SK-N-SH (cell line): ENCODE measurements at regions not wholly inside any gene's neighbourhood (a gene's known extent, or its start where the extent isn't known, plus 50 kb on each side); places are given as distances from the start of the nearest gene placed in this dataset.

ENCODE experiments used
- CTCF ChIA-PET: fragments of 300-600, 350-600 bp; formaldehyde crosslinking; extraction: SDS; loops from one replicate; lab custom pipeline; 2021; lab: Yijun Ruan, JAX
- POLR2A ChIA-PET: fragments of 350-600 bp; sonication (Branson Sonifier 250); formaldehyde crosslinking; extraction: SDS; loops from one replicate; lab custom pipeline; 2020; ENCODE audit warnings: antibody characterized with exemption, inconsistent platforms; lab: Yijun Ruan, JAX
- DNase-seq: peaks from one replicate; pipeline ENCODE4 v3.0.0; 2012
- H2AFZ ChIP-seq: fragments of 200-600 bp; sonication (generic); 2 replicates; pipeline ENCODE4 v1.8.1; 2016; ENCODE audit warnings: antibody characterized with exemption, mild to moderate bottlenecking, low read depth
- H3F3A ChIP-seq: fragments of 200-600 bp; sonication (generic); replicated peaks from 2 replicates; pipeline ENCODE3; 2016; ENCODE audit warnings: antibody characterized with exemption, mild to moderate bottlenecking; ENCODE audit not compliant: insufficient read depth
- H3K27ac ChIP-seq, 2 experiments: fragments of 200-500 bp in 1 of 2; fragments of 200-600 bp in 1 of 2; sonication (Bioruptor generic) in 1 of 2; sonication (generic), shearing (Covaris generic) in 1 of 2; 2 replicates each; pipeline versions ENCODE4 v1.5.1 to v1.6.1; 2014 to 2016; ENCODE audit warnings: low read depth in 2 of 2, inconsistent platforms in 1 of 2, low read length in 1 of 2, mild to moderate bottlenecking in 1 of 2, mixed read lengths in 1 of 2
- H3K27me3 ChIP-seq: fragments of 200-600 bp; sonication (generic), shearing (Covaris generic); 2 replicates; pipeline ENCODE4 v1.6.1; 2016; ENCODE audit warnings: mixed run types; ENCODE audit not compliant: insufficient read depth
- H3K36me3 ChIP-seq, 2 experiments: fragments of 200-500 bp in 1 of 2; fragments of 200-600 bp in 1 of 2; sonication (Bioruptor generic) in 1 of 2; sonication (generic) in 1 of 2; replicated peaks in 1 of 2; 2 replicates each; pipeline versions ENCODE3 to v1.5.1; 2014 to 2016; ENCODE audit warnings: low read length in 1 of 2, mild to moderate bottlenecking in 1 of 2; ENCODE audit not compliant: insufficient read depth in 2 of 2, control insufficient read depth in 1 of 2
- H3K4me1 ChIP-seq, 2 experiments: fragments of 200-500 bp in 1 of 2; fragments of 200-600 bp in 1 of 2; sonication (Bioruptor generic) in 1 of 2; sonication (generic), shearing (Covaris generic) in 1 of 2; 2 replicates each; pipeline versions ENCODE4 v1.5.1 to v1.6.1; 2014 to 2016; ENCODE audit warnings: low read depth in 1 of 2, low read length in 1 of 2, mixed run types in 1 of 2; ENCODE audit not compliant: insufficient read depth in 2 of 2, control insufficient read depth in 1 of 2
- H3K4me2 ChIP-seq: fragments of 200-600 bp; sonication (generic), shearing (Covaris generic); 2 replicates; pipeline ENCODE4 v1.6.1; 2017; ENCODE audit warnings: mixed run types
- H3K4me3 ChIP-seq, 2 experiments: fragments of 200-500 bp in 1 of 2; fragments of 200-600 bp in 1 of 2; sonication (Bioruptor generic) in 1 of 2; sonication (generic), shearing (Covaris generic) in 1 of 2; 2 replicates each; pipeline versions ENCODE4 v1.5.1 to v1.8.1; 2014 to 2016; ENCODE audit warnings: low read depth in 2 of 2, inconsistent platforms in 1 of 2, low read length in 1 of 2, mild to moderate bottlenecking in 1 of 2, mixed read lengths in 1 of 2, moderate library complexity in 1 of 2
- H3K79me2 ChIP-seq: fragments of 200-600 bp; sonication (generic); 2 replicates; pipeline ENCODE4 v1.8.1; 2017; ENCODE audit warnings: mild to moderate bottlenecking; ENCODE audit not compliant: insufficient read depth
- H3K9ac ChIP-seq: fragments of 200-600 bp; sonication (generic); 2 replicates; pipeline ENCODE4 v1.6.1; 2017; ENCODE audit warnings: mixed run types
- H3K9me2 ChIP-seq: fragments of 200-600 bp; sonication (generic); 2 replicates; pipeline ENCODE4 v1.6.1; 2017; ENCODE audit warnings: mixed run types
- H3K9me3 ChIP-seq: fragments of 200-600 bp; sonication (generic); 2 replicates; pipeline ENCODE4 v1.6.1; 2017; ENCODE audit warnings: mixed run types, mild to moderate bottlenecking, moderate library complexity
- H4K20me1 ChIP-seq: fragments of 200-600 bp; sonication (generic); 2 replicates; pipeline ENCODE4 v1.6.1; 2017; ENCODE audit warnings: mild to moderate bottlenecking, mixed run types; ENCODE audit not compliant: insufficient read depth
- CHD2 ChIP-seq: fragments of 150-350 bp; IDR thresholded peaks from 2 replicates; pipeline ENCODE4 v1.6.1; 2018; ENCODE audit warnings: low read length; ENCODE audit not compliant: partially characterized antibody
- ELF1 ChIP-seq: IDR thresholded peaks from 2 replicates; pipeline ENCODE4 v1.4.0; 2012
- EP300 ChIP-seq, 2 experiments: IDR thresholded peaks; 2 replicates each; pipeline versions ENCODE4 v1.4.0 to v1.6.1; 2012; ENCODE audit warnings: borderline replicate concordance in 1 of 2, low read depth in 1 of 2, low read length in 1 of 2
- FOSL2 ChIP-seq: IDR thresholded peaks from 2 replicates; pipeline ENCODE4 v1.4.0; 2012; ENCODE audit warnings: low read depth, mild to moderate bottlenecking, moderate library complexity, borderline replicate concordance
- FOXJ3 ChIP-seq: sonication (generic); formaldehyde crosslinking; IDR thresholded peaks from 2 replicates; pipeline ENCODE4 v1.5.1; 2020; ENCODE audit warnings: mild to moderate bottlenecking, missing genetic modification reagents
- FOXM1 ChIP-seq: IDR thresholded peaks from 2 replicates; pipeline ENCODE4 v1.4.0; 2012; ENCODE audit warnings: low read depth, mild to moderate bottlenecking
- GABPA ChIP-seq: IDR thresholded peaks from 2 replicates; pipeline ENCODE4 v1.4.0; 2012; ENCODE audit warnings: low read depth, mild to moderate bottlenecking
- MAX ChIP-seq: IDR thresholded peaks from 2 replicates; pipeline ENCODE4 v1.4.0; 2012; ENCODE audit warnings: low read depth
- MEF2A ChIP-seq: IDR thresholded peaks from 2 replicates; pipeline ENCODE4 v1.4.0; 2012; ENCODE audit warnings: low read depth, borderline replicate concordance
- NFIC ChIP-seq: IDR thresholded peaks from 2 replicates; pipeline ENCODE4 v1.4.0; 2012; ENCODE audit warnings: borderline replicate concordance
- PBX3 ChIP-seq: IDR thresholded peaks from 2 replicates; pipeline ENCODE4; 2012
- POLR2AphosphoS5 ChIP-seq: IDR thresholded peaks from 2 replicates; pipeline ENCODE4 v1.6.1; 2012; ENCODE audit warnings: low read depth, low read length
- RCOR1 ChIP-seq: fragments of 150-350 bp; IDR thresholded peaks from 2 replicates; pipeline ENCODE4 v1.6.1; 2017; ENCODE audit warnings: antibody characterized with exemption, low read length
- SMC3 ChIP-seq: IDR thresholded peaks from 2 replicates; pipeline ENCODE4 v1.6.1; 2012; ENCODE audit warnings: low read depth, low read length, improper control_type of control experiment
- TAF1 ChIP-seq: IDR thresholded peaks from 2 replicates; pipeline ENCODE4 v1.6.1; 2012; ENCODE audit warnings: low read depth, mild to moderate bottlenecking, low read length, moderate library complexity, borderline replicate concordance
- TCF12 ChIP-seq: IDR thresholded peaks from 2 replicates; pipeline ENCODE4 v1.4.0; 2012
- TEAD4 ChIP-seq: IDR thresholded peaks from 2 replicates; pipeline ENCODE4 v1.4.0; 2012; ENCODE audit warnings: mild to moderate bottlenecking, borderline replicate concordance; ENCODE audit not compliant: insufficient read depth
- YY1 ChIP-seq: IDR thresholded peaks from 2 replicates; pipeline ENCODE4 v1.4.0; 2012; ENCODE audit warnings: low read depth, mild to moderate bottlenecking
- WGBS: methylation state at CpG from one replicate; pipeline ENCODE4 v1.1.6; 2017; ENCODE audit warnings: low lambda C conversion rate; 5-methylcytosine and 5-hydroxymethylcytosine counted together
- TF ChIP-seq, protein P1 (sequence below): IDR thresholded peaks from 2 replicates; pipeline ENCODE4 v1.4.0; 2012; ENCODE audit warnings: low read depth, borderline replicate concordance
- TF ChIP-seq, protein P2 (sequence below): fragments of 200-600 bp; sonication (generic); IDR thresholded peaks from 2 replicates; pipeline ENCODE4 v1.6.1; 2017; ENCODE audit warnings: antibody characterized with exemption, mild to moderate bottlenecking, moderate library complexity

- 9% methylated on average over 5 of the region's 5 CpGs for whole genome bisulfite sequencing
- Histone ChIP-seq H3K4me1 (no peaks in the 10 kb centered on the region), H3K4me2 (no peak overlapping the region), H3K79me2 (no peaks in the 10 kb centered on the region), H3K9me3 (no peaks in the 10 kb centered on the region), H3F3A (no peaks in the 10 kb centered on the region), H3K4me3 (no peak overlapping the region), H3K27me3 (no peaks in the 10 kb centered on the region), H3K36me3 (no peaks in the 10 kb centered on the region), H3K9me2 (no peaks in the 10 kb centered on the region), H3K9ac (no peak overlapping the region), H3K27ac (no peak overlapping the region), H4K20me1 (no peaks in the 10 kb centered on the region), H2AFZ (no peak overlapping the region)
- CTCF ChIA-PET, result interaction anchor here (0.7 to 2.0 kb wide), 4 partner anchors 10 to 96 kb away, joined by 3 to 4 read pairs (median 3); no protein-coding TSS in a partner anchor
- no peak for DNase-seq
- POLR2A ChIA-PET, result no interaction called here
- TF ChIP-seq FOSL2 (no peak), NFIC (no peak), TAF1 (no peak), CHD2 (no peak), TEAD4 (no peak), MEF2A (no peak), PBX3 (no peak)
- TF ChIP-seq, all 33 proteins: peak for 0
Measured at GRCh38 chr20:39588148-39588757, 626.1 kb downstream of the DHX35 start.

- no peak for DNase-seq
- no peaks in the 10 kb centered on the region for H3K27me3 ChIP-seq
- no peaks in the 10 kb centered on the region for H3K4me1 ChIP-seq
- no peaks in the 10 kb centered on the region for H4K20me1 ChIP-seq
- 31% methylated on average over 1 of the region's 1 CpG for WGBS
- H3K4me2 ChIP-seq, result no peak overlapping the region
- H3K9ac ChIP-seq, result no peak overlapping the region
- H3F3A ChIP-seq, result no peaks in the 10 kb centered on the region
- no peaks in the 10 kb centered on the region for H3K9me3 ChIP-seq
- H3K4me3 ChIP-seq, result no peak overlapping the region
- no peak overlapping the region for H3K27ac ChIP-seq
- POLR2A ChIA-PET, result no interaction called here
- TF ChIP-seq, protein P1, sequence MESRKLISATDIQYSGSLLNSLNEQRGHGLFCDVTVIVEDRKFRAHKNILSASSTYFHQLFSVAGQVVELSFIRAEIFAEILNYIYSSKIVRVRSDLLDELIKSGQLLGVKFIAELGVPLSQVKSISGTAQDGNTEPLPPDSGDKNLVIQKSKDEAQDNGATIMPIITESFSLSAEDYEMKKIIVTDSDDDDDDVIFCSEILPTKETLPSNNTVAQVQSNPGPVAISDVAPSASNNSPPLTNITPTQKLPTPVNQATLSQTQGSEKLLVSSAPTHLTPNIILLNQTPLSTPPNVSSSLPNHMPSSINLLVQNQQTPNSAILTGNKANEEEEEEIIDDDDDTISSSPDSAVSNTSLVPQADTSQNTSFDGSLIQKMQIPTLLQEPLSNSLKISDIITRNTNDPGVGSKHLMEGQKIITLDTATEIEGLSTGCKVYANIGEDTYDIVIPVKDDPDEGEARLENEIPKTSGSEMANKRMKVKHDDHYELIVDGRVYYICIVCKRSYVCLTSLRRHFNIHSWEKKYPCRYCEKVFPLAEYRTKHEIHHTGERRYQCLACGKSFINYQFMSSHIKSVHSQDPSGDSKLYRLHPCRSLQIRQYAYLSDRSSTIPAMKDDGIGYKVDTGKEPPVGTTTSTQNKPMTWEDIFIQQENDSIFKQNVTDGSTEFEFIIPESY, result no peak
- TF ChIP-seq ELF1 (no peak), FOXM1 (no peak), GABPA (no peak), EP300 (IDR thresholded peaks at IDR 0.05; ENCODE audit: borderline replicate concordance in 1 of 2, low read depth in 1 of 2, low read length in 1 of 2) (no peak), YY1 (no peak), SMC3 (no peak), POLR2AphosphoS5 (no peak), RCOR1 (no peak), TCF12 (no peak), MAX (no peak), FOXJ3 (CRISPR knock-in tag) (no peak)
- TF ChIP-seq, protein P2, sequence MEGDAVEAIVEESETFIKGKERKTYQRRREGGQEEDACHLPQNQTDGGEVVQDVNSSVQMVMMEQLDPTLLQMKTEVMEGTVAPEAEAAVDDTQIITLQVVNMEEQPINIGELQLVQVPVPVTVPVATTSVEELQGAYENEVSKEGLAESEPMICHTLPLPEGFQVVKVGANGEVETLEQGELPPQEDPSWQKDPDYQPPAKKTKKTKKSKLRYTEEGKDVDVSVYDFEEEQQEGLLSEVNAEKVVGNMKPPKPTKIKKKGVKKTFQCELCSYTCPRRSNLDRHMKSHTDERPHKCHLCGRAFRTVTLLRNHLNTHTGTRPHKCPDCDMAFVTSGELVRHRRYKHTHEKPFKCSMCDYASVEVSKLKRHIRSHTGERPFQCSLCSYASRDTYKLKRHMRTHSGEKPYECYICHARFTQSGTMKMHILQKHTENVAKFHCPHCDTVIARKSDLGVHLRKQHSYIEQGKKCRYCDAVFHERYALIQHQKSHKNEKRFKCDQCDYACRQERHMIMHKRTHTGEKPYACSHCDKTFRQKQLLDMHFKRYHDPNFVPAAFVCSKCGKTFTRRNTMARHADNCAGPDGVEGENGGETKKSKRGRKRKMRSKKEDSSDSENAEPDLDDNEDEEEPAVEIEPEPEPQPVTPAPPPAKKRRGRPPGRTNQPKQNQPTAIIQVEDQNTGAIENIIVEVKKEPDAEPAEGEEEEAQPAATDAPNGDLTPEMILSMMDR, result no peak
- H3K9me2 ChIP-seq, result no peaks in the 10 kb centered on the region
- no peaks in the 10 kb centered on the region for H3K36me3 ChIP-seq
- H3K79me2 ChIP-seq, result no peaks in the 10 kb centered on the region
- no peak overlapping the region for H2AFZ ChIP-seq
- CTCF ChIA-PET, result no interaction called here
Measured at GRCh38 chr20:39581034-39581433, 618.9 kb downstream of the DHX35 start.
